HG03103 (cell line): ENCODE measurements at regions not wholly inside any gene's neighbourhood (a gene's known extent, or its start where the extent isn't known, plus 50 kb on each side); places are given as distances from the start of the nearest gene placed in this dataset.
"Not testable (repeated sequence)": the region's sequence is repeated elsewhere in the genome, so short reads cannot be mapped to it uniquely, and the experiment has no call there.

Experiments used
- ATAC-seq: cut with Tn5 transposase; IDR thresholded peaks from one replicate; pipeline ENCODE4 v1.9.1; 2021; ENCODE audit warnings: low read depth; ENCODE audit not compliant: unreplicated experiment

GRCh38 chr18:5721924-5722323, 173.4 kb downstream of the TMEM200C start:
- ATAC-seq: no peak

GRCh38 chr18:5720132-5720531, 175.2 kb downstream of the TMEM200C start:
- ATAC-seq: no peak

- ATAC-seq: no peak
Observed at GRCh38 chr18:5717256-5717655, 173.5 kb upstream of the EPB41L3 start.

GRCh38 chr18:5710676-5711075, 166.9 kb upstream of the EPB41L3 start:
- no peak for ATAC-seq

GRCh38 chr18:5710235-5710634, 166.4 kb upstream of the EPB41L3 start:
- ATAC-seq: no peak

GRCh38 chr18:5709476-5710095, 165.8 kb upstream of the EPB41L3 start:
- no peak for ATAC-seq

- no peak for ATAC-seq
Observed at GRCh38 chr18:5707586-5707985, 163.8 kb upstream of the EPB41L3 start.

- no peak for ATAC-seq
Observed at GRCh38 chr18:5705393-5705792, 161.6 kb upstream of the EPB41L3 start.

GRCh38 chr18:5704847-5705246, 161.1 kb upstream of the EPB41L3 start:
- no peak for ATAC-seq

- not testable (repeated sequence) for ATAC-seq
Observed at GRCh38 chr18:5702016-5702415, 158.2 kb upstream of the EPB41L3 start.

GRCh38 chr18:5693699-5694294, 150.0 kb upstream of the EPB41L3 start:
- ATAC-seq: no peak

- no peak for ATAC-seq
Observed at GRCh38 chr18:5678779-5679406, 135.1 kb upstream of the EPB41L3 start.

- ATAC-seq: no peak
Observed at GRCh38 chr18:5678278-5678677, 134.5 kb upstream of the EPB41L3 start.

GRCh38 chr18:5673616-5674015, 129.8 kb upstream of the EPB41L3 start:
- ATAC-seq: no peak

GRCh38 chr18:5669585-5669984, 125.8 kb upstream of the EPB41L3 start:
- ATAC-seq: no peak

GRCh38 chr18:5668087-5668715, 124.4 kb upstream of the EPB41L3 start:
- no peak for ATAC-seq

- ATAC-seq: no peak
Observed at GRCh38 chr18:5667356-5667755, 123.6 kb upstream of the EPB41L3 start.

- ATAC-seq: no peak
Observed at GRCh38 chr18:5662586-5663090, 118.8 kb upstream of the EPB41L3 start.

- no peak for ATAC-seq
Observed at GRCh38 chr18:5661179-5661578, 117.4 kb upstream of the EPB41L3 start.

GRCh38 chr18:5653802-5654201, 110.0 kb upstream of the EPB41L3 start:
- ATAC-seq: no peak

GRCh38 chr18:5651736-5652135, 107.9 kb upstream of the EPB41L3 start:
- ATAC-seq: no peak
